PC-9 (cell line): ENCODE measurements at regions not wholly inside any gene's neighbourhood (a gene's known extent, or its start where the extent isn't known, plus 50 kb on each side); places are given as distances from the start of the nearest gene placed in this dataset.

ENCODE experiments used
- BruUV-seq: library from RNA; stranded (reverse); fragments of 400-500 nt; replicated peaks from 2 replicates; lab custom pipeline; 2021; lab: Mats Ljungman, UMichigan
- CTCF ChIA-PET: fragments of 300-600 bp; sonication (Branson Sonifier 250); formaldehyde crosslinking; loops from one replicate; lab custom pipeline; 2022; ENCODE audit warnings: antibody characterized with exemption; lab: Charles Lee
- POLR2A ChIA-PET: fragments of 300-600 bp; sonication (Branson Sonifier 250); formaldehyde crosslinking; loops from one replicate; lab custom pipeline; 2022; ENCODE audit warnings: antibody characterized with exemption; ENCODE audit not compliant: unreplicated experiment; lab: Charles Lee
- DNase-seq, 2 experiments: peaks; one replicate each; pipeline versions ENCODE4 v3.0.0 to v3.0.0-alpha.2; 2015 to 2022; ENCODE audit warnings: mixed read lengths in 1 of 2
- H2AFZ ChIP-seq: fragments of 200-600 bp; sonication (generic); 2 replicates; pipeline ENCODE4 v1.8.1; 2017; ENCODE audit warnings: antibody characterized with exemption
- H3F3A ChIP-seq: fragments of 200-600 bp; sonication (generic); 2 replicates; pipeline ENCODE4 v1.8.1; 2017; ENCODE audit warnings: antibody characterized with exemption, mild to moderate bottlenecking, low read depth; ENCODE audit not compliant: insufficient read depth
- H3K27ac ChIP-seq: fragments of 200-600 bp; sonication (generic); 2 replicates; pipeline ENCODE4 v1.6.1; 2016; ENCODE audit warnings: mixed run types
- H3K27me3 ChIP-seq: fragments of 200-600 bp; sonication (generic); 2 replicates; pipeline ENCODE4 v1.6.1; 2016; ENCODE audit warnings: low read depth, mixed run types; ENCODE audit not compliant: insufficient read depth
- H3K36me3 ChIP-seq: fragments of 200-600 bp; sonication (generic); 2 replicates; pipeline ENCODE4 v1.6.1; 2016; ENCODE audit warnings: low read depth, mixed run types
- H3K4me1 ChIP-seq: fragments of 200-600 bp; sonication (generic); replicated peaks from 2 replicates; pipeline ENCODE4 v1.6.1; 2016; ENCODE audit warnings: mixed run types; ENCODE audit not compliant: insufficient read depth
- H3K4me2 ChIP-seq: fragments of 200-600 bp; sonication (generic); 2 replicates; pipeline ENCODE4 v1.6.1; 2017; ENCODE audit warnings: mixed run types
- H3K4me3 ChIP-seq: fragments of 200-600 bp; sonication (generic); 2 replicates; pipeline ENCODE4 v1.6.1; 2016; ENCODE audit warnings: mixed run types
- H3K79me2 ChIP-seq: fragments of 200-600 bp; sonication (generic); 2 replicates; pipeline ENCODE4 v1.6.1; 2017; ENCODE audit warnings: low read depth, mixed run types
- H3K9me2 ChIP-seq: fragments of 200-600 bp; sonication (generic); 2 replicates; pipeline ENCODE4 v1.8.1; 2017; ENCODE audit warnings: mild to moderate bottlenecking; ENCODE audit not compliant: insufficient read depth
- H3K9me3 ChIP-seq: fragments of 200-600 bp; sonication (generic); 2 replicates; pipeline ENCODE4 v1.8.1; 2016; ENCODE audit warnings: low read depth; ENCODE audit not compliant: insufficient read depth
- H4K20me1 ChIP-seq: fragments of 200-600 bp; sonication (generic); 2 replicates; pipeline ENCODE4 v1.8.1; 2017; ENCODE audit not compliant: insufficient read depth
- EZH2 ChIP-seq: fragments of 200-600 bp; sonication (generic); IDR thresholded peaks from 2 replicates; pipeline ENCODE4 v1.8.0; 2017; ENCODE audit warnings: antibody characterized with exemption, low read depth
- intact Hi-C: fragments of 100-400 bp; cut with micrococcal nuclease; formaldehyde crosslinking; loops from one replicate; pipeline ENCODE4 v1.10.0; 2022; ENCODE audit not compliant: unreplicated experiment
- TF ChIP-seq, protein P1 (sequence below): fragments of 200-600 bp; sonication (generic); conservative IDR thresholded peaks from 2 replicates; pipeline ENCODE4 v1.6.1; 2017; ENCODE audit warnings: mixed run types, antibody characterized with exemption, mild to moderate bottlenecking, moderate library complexity

DNA sequence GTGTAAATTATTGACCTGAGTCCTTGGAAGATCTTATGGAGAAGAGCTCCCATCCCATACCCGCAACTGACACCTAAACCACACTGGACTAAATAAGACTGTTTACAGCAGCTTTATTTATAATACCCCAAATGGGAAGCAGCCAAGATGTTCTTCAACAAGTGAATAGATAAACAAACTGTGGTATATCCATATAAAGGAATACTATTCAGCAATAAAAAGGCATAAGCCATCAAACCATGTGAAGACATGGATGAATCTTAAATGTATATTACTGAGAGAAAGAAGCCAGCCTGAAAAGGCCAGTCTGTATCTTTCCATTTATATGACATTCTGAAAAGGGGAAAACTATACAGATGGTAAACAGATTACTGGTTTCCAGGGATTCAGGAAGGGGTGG is 212.7 kb downstream of the TPBG start:
- Histone ChIP-seq H3K27ac (no peak overlapping the region), H3K9me3 (no peaks in the 10 kb centered on the region), H3K4me1 (no peaks in the 10 kb centered on the region), H4K20me1 (no peaks in the 10 kb centered on the region), H3K27me3 (no peaks in the 10 kb centered on the region), H3K4me2 (no peak overlapping the region), H3K9me2 (no peaks in the 10 kb centered on the region), H3F3A (no peaks in the 10 kb centered on the region), H3K4me3 (no peak overlapping the region), H3K79me2 (no peaks in the 10 kb centered on the region), H2AFZ (no peak overlapping the region), H3K36me3 (no peaks in the 10 kb centered on the region)
- ChIA-PET POLR2A (no interaction called here), CTCF (no interaction called here)
- DNase-seq = no peak
- intact Hi-C loops = no loop called here
- no TSS peak for BruUV-seq
- TF ChIP-seq, protein P1, sequence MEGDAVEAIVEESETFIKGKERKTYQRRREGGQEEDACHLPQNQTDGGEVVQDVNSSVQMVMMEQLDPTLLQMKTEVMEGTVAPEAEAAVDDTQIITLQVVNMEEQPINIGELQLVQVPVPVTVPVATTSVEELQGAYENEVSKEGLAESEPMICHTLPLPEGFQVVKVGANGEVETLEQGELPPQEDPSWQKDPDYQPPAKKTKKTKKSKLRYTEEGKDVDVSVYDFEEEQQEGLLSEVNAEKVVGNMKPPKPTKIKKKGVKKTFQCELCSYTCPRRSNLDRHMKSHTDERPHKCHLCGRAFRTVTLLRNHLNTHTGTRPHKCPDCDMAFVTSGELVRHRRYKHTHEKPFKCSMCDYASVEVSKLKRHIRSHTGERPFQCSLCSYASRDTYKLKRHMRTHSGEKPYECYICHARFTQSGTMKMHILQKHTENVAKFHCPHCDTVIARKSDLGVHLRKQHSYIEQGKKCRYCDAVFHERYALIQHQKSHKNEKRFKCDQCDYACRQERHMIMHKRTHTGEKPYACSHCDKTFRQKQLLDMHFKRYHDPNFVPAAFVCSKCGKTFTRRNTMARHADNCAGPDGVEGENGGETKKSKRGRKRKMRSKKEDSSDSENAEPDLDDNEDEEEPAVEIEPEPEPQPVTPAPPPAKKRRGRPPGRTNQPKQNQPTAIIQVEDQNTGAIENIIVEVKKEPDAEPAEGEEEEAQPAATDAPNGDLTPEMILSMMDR = no peak
- no peak for TF ChIP-seq EZH2

DNA sequence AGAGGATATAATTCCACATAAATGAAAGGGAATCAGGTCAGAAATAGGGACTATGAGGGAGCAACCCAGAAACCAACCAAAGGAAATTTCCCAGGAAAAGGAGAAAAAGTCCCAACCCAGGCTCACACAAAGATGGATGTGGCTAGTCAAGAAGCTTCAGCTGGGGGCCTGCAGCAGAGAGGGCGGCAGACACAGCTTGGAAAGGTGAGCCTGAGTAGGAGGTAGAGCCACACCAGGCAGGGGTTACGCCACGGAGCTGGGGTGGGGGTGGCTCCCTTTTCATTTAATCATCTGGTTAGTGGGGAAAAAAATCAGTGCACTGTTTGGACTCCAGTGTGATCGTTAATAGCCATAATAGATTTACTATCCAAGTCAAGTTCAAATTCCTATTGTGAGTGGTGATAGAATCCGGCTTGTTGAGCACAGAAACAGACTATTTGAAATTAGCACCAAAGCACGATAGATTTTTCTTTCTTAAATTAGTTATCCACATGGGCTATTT is 220.6 kb downstream of the TPBG start:
- no TSS peak for BruUV-seq
- TF ChIP-seq, protein P1 = no peak
- TF ChIP-seq EZH2 = no peak
- no peak for DNase-seq
- H3K4me2 ChIP-seq = no peak overlapping the region
- no peaks in the 10 kb centered on the region for H3F3A ChIP-seq
- H3K4me1 ChIP-seq = 0 out of 2 replicates have a peak, but pooled peaks cover 3% of the 10 kb centered on the region
- ChIA-PET CTCF (interaction anchor here (0.7 kb wide), 1 partner anchor 867 kb away, joined by 5 read pairs; no protein-coding TSS in a partner anchor), POLR2A (no interaction called here)
- H3K9me2 ChIP-seq = no peaks in the 10 kb centered on the region
- H4K20me1 ChIP-seq = no peaks in the 10 kb centered on the region
- H3K27ac ChIP-seq = no peak overlapping the region
- no peak overlapping the region for H3K4me3 ChIP-seq
- intact Hi-C loops = no loop called here
- no peaks in the 10 kb centered on the region for H3K36me3 ChIP-seq
- H2AFZ ChIP-seq = no peak overlapping the region
- H3K9me3 ChIP-seq = no peaks in the 10 kb centered on the region
- no peaks in the 10 kb centered on the region for H3K27me3 ChIP-seq
- H3K79me2 ChIP-seq = no peaks in the 10 kb centered on the region

DNA sequence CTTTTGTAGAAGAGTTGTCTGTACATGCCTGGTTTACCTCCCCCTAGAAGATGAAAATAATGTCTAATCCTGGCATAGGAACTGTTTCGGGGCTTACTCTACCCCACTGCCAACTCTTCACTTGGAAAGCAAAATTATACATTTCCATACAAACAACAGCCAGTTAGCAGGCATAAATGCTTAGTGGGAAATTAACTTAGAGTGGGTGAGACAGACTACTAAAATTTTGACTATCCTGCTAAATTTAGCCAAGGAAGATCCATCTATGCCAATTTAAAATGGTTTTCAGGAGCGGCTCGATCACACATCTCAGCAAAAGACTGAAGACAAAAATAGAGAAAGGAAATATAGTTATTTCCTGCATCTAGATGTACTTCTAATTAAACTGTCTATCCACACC is 221.2 kb downstream of the TPBG start:
- peaks cover 9% of the 10 kb centered on the region; the same call in 1 of the 2 replicates for H3K4me1 ChIP-seq
- no peak overlapping the region for H2AFZ ChIP-seq
- TF ChIP-seq, protein P1 = no peak
- no peak for TF ChIP-seq EZH2

More for the DNA sequence above, 221.2 kb downstream of the TPBG start:
- H4K20me1 ChIP-seq = no peaks in the 10 kb centered on the region
- H3K9me3 ChIP-seq = no peaks in the 10 kb centered on the region
- H3K27me3 ChIP-seq = no peaks in the 10 kb centered on the region
- no peaks in the 10 kb centered on the region for H3K9me2 ChIP-seq
- POLR2A ChIA-PET = no interaction called here
- no peak overlapping the region for H3K4me3 ChIP-seq
- no peak overlapping the region for H3K27ac ChIP-seq
- intact Hi-C loops = loop anchor here (5.0 kb wide), 1 partner anchor 328 kb away; no protein-coding TSS in a partner anchor
- H3K36me3 ChIP-seq = no peaks in the 10 kb centered on the region
- no TSS peak for BruUV-seq
- no peak for DNase-seq
- no peak overlapping the region for H3K4me2 ChIP-seq
- no peaks in the 10 kb centered on the region for H3F3A ChIP-seq
- H3K79me2 ChIP-seq = no peaks in the 10 kb centered on the region
- CTCF ChIA-PET = no interaction called here
